Upper lobe of left lung (tissue), 4 donors: ENCODE measurements at regions not wholly inside any gene's neighbourhood (a gene's known extent, or its start where the extent isn't known, plus 50 kb on each side); places are given as distances from the start of the nearest gene placed in this dataset.

Source experiments
- POLR2A ChIP-seq, 4 donors: fragments of 450-650 bp; IDR thresholded peaks; one replicate each; pipeline ENCODE4 v1.5.1; 2016 to 2017; ENCODE audit warnings: antibody characterized with exemption in 4 of 4, mild to moderate bottlenecking in 2 of 4
- POLR2AphosphoS5 ChIP-seq, 2 donors: sonication (generic); formaldehyde crosslinking; IDR thresholded peaks; one replicate each; pipeline ENCODE4 v1.5.1; 2017; ENCODE audit warnings: antibody characterized with exemption in 2 of 2
- TF ChIP-seq, protein P1 (sequence below), 6 experiments: fragments of 450-650 bp in 4 of 6; fragments of 200-600 bp in 2 of 6; sonication (generic) in 2 of 6; IDR thresholded peaks; one replicate each; pipeline ENCODE4 v1.5.1; 2016 to 2019; ENCODE audit warnings: antibody characterized with exemption in 6 of 6

DNA sequence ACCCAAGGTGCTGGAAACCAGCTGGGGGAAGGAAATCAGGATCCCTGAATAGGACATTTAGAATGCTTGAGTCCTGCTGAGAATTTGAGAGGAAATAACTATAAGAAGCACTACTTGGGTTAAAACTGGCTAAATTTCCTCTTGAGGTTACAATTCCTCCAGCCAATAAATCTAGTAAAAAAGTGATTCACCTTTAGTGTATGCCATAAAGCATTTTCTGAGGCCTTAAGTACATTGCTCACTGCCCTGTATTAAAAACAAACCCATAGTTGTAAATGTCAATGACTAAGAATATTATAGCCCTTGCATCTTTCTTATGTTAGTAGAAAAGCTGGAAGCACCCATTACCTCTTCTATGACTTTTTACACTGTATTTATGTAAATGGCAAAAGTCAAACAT, 634.7 kb upstream of the ARRDC3 start:
- TF ChIP-seq, protein P1, sequence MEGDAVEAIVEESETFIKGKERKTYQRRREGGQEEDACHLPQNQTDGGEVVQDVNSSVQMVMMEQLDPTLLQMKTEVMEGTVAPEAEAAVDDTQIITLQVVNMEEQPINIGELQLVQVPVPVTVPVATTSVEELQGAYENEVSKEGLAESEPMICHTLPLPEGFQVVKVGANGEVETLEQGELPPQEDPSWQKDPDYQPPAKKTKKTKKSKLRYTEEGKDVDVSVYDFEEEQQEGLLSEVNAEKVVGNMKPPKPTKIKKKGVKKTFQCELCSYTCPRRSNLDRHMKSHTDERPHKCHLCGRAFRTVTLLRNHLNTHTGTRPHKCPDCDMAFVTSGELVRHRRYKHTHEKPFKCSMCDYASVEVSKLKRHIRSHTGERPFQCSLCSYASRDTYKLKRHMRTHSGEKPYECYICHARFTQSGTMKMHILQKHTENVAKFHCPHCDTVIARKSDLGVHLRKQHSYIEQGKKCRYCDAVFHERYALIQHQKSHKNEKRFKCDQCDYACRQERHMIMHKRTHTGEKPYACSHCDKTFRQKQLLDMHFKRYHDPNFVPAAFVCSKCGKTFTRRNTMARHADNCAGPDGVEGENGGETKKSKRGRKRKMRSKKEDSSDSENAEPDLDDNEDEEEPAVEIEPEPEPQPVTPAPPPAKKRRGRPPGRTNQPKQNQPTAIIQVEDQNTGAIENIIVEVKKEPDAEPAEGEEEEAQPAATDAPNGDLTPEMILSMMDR (IDR thresholded peaks at IDR 0.05) = no peak
- TF ChIP-seq POLR2A (IDR thresholded peaks at IDR 0.05) = no peak
- no peak for TF ChIP-seq POLR2AphosphoS5 (IDR thresholded peaks at IDR 0.05)
